ENCODE measurements at regions not wholly inside any gene's neighbourhood (a gene's known extent, or its start where the extent isn't known, plus 50 kb on each side); places are given as distances from the start of the nearest gene placed in this dataset. TPM values are rescaled to one million over a fixed set of nuclear protein-coding genes. Genes with fewer than 3 reads are reported as not detected.

MicroRNAs encoded in the stretch of these regions (microRNA counts, 767-probe panel; counts per million panel counts)
- microRNA hsa-miR-30a-5p, result 1,438 counts per million, percentile 53 among the panel's probes with 10 or more counts

Small RNAs in the stretch of these regions (microRNA-seq; reads per million reads assigned to microRNA genes)
- gene MIR30A, result 63.4 reads per million, percentile 70 among the genes with 10 or more reads in this experiment
- 1.1 reads per million for gene MIR30C2

Small RNAs in the stretch of these regions (small RNA-seq; reads per million reads assigned to genes)
- 7.4 reads per million, percentile 93 among the genes with 10 or more reads in this experiment for gene MIR30A
- 0.98 reads per million, percentile 31 among the genes with 10 or more reads in this experiment for gene MIR30C2
- not detected for gene RNU4-66P
